SK-N-SH treated with all-trans-retinoic acid at 6 μM for 48 hours (cell line): ENCODE measurements at regions not wholly inside any gene's neighbourhood (a gene's known extent, or its start where the extent isn't known, plus 50 kb on each side); places are given as distances from the start of the nearest gene placed in this dataset.
A peak's percentile ranks its signal among the peaks of the same experiment; 100 is the strongest.

Source experiments
- ATAC-seq: fragments of 200-7000 bp; cut with Tn5 transposase; 3 replicates; pipeline ENCODE4 v1.9.1; 2020; ENCODE audit warnings: mild to moderate bottlenecking, moderate library complexity
- ARNTL ChIP-seq: fragments of 450-650 bp; formaldehyde crosslinking; IDR thresholded peaks from 2 replicates; pipeline ENCODE4 v1.5.0; 2020; ENCODE audit warnings: low read depth, mild to moderate bottlenecking, moderate library complexity, borderline replicate concordance
- CSDC2 ChIP-seq: fragments of 250-450 bp; sonication (Bioruptor Pico); IDR thresholded peaks from 2 replicates; pipeline ENCODE4 v1.5.0; 2020; ENCODE audit warnings: mild to moderate bottlenecking, moderate library complexity
- CSRNP3 ChIP-seq: fragments of 250-450 bp; sonication (Bioruptor Pico); IDR thresholded peaks from 2 replicates; pipeline ENCODE4 v1.5.1; 2021; ENCODE audit warnings: mild to moderate bottlenecking, moderate library complexity
- ESRRG ChIP-seq: fragments of 250-450 bp; sonication (Bioruptor Pico); IDR thresholded peaks from 2 replicates; pipeline ENCODE4 v1.6.1; 2021; ENCODE audit warnings: mild to moderate bottlenecking
- GLIS3 ChIP-seq: fragments of 250-450 bp; sonication (Bioruptor Pico); IDR thresholded peaks from 2 replicates; pipeline ENCODE4 v1.5.0; 2020; ENCODE audit warnings: mild to moderate bottlenecking, moderate library complexity
- ISL1 ChIP-seq: fragments of 250-450 bp; sonication (Bioruptor Pico); IDR thresholded peaks from 2 replicates; pipeline ENCODE4 v2.1.2; 2022; ENCODE audit warnings: mild to moderate bottlenecking, moderate library complexity
- OSR1 ChIP-seq: fragments of 250-450 bp; sonication (Bioruptor Pico); IDR thresholded peaks from 2 replicates; pipeline ENCODE4 v1.8.0; 2022; ENCODE audit warnings: moderate library complexity, mild to moderate bottlenecking, inconsistent platforms
- PATZ1 ChIP-seq: fragments of 250-450 bp; sonication (Bioruptor Pico); IDR thresholded peaks from 2 replicates; pipeline ENCODE4 v1.8.0; 2020; ENCODE audit warnings: mild to moderate bottlenecking, moderate library complexity, borderline replicate concordance
- RARB ChIP-seq: fragments of 250-450 bp; sonication (Bioruptor Pico); IDR thresholded peaks from 2 replicates; pipeline ENCODE4 v1.8.0; 2021; ENCODE audit warnings: mild to moderate bottlenecking, moderate library complexity
- SNAI2 ChIP-seq: fragments of 250-450 bp; sonication (Bioruptor Pico); IDR thresholded peaks from 2 replicates; pipeline ENCODE4 v1.5.0; 2020; ENCODE audit warnings: mild to moderate bottlenecking, moderate library complexity
- TSHZ2 ChIP-seq: fragments of 250-450 bp; sonication (Bioruptor Pico); IDR thresholded peaks from 2 replicates; pipeline ENCODE4 v1.5.0; 2020; ENCODE audit warnings: mild to moderate bottlenecking, moderate library complexity
- ZC3H10 ChIP-seq: fragments of 250-450 bp; sonication (Bioruptor Pico); IDR thresholded peaks from 2 replicates; pipeline ENCODE4 v1.5.1; 2021; ENCODE audit warnings: mild to moderate bottlenecking, moderate library complexity
- ZFP3 ChIP-seq: fragments of 250-450 bp; sonication (Bioruptor Pico); IDR thresholded peaks from 2 replicates; pipeline ENCODE4 v1.5.0; 2020; ENCODE audit warnings: mild to moderate bottlenecking, moderate library complexity
- ZFP30 ChIP-seq: fragments of 450-650 bp; formaldehyde crosslinking; IDR thresholded peaks from 2 replicates; pipeline ENCODE4 v1.5.0; 2022; ENCODE audit warnings: mild to moderate bottlenecking, moderate library complexity
- ZNF70 ChIP-seq: fragments of 450-650 bp; formaldehyde crosslinking; IDR thresholded peaks from 2 replicates; pipeline ENCODE4 v1.5.0; 2020; ENCODE audit warnings: mild to moderate bottlenecking, moderate library complexity
- TF ChIP-seq, protein P1 (sequence below): fragments of 250-450 bp; sonication (Bioruptor Pico); IDR thresholded peaks from 2 replicates; pipeline ENCODE4 v1.8.0; 2021; ENCODE audit warnings: low read depth, mild to moderate bottlenecking, moderate library complexity, borderline replicate concordance

DNA sequence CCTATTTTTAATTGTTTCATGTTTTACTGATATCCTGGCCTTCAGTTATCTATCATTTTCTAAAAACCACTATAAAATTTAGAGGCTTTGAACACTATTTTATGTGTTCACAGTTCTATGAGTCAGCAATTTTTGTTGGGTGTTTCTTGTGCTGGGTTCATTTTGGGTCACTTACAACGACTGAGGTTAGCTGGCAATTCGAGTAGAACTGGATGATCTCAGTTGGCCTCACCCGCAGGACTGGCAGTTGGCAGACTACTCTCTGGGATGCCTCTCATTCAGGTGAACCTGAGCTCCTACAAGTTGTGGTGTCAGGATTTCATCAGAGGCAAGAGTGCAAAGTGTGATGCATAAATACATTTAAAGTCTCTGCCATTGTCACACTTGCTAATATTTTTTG is 151.0 kb upstream of the PAPPA start (continued):
- TF ChIP-seq CSRNP3 (CRISPR knock-in tag) (no peak), TSHZ2 (CRISPR knock-in tag) (no peak)

- TF ChIP-seq TSHZ2 (CRISPR knock-in tag), result no peak
- no peak for TF ChIP-seq CSDC2
- TF ChIP-seq ARNTL, result no peak
- no peak for TF ChIP-seq ESRRG (CRISPR knock-in tag)
- no peak for TF ChIP-seq SNAI2 (CRISPR knock-in tag)
- TF ChIP-seq ZFP30 (CRISPR knock-in tag), result no peak
- TF ChIP-seq GLIS3 (CRISPR knock-in tag), result no peak
- TF ChIP-seq ZC3H10 (CRISPR knock-in tag), result no peak
- TF ChIP-seq RARB (CRISPR knock-in tag), result no peak
- TF ChIP-seq, protein P1, sequence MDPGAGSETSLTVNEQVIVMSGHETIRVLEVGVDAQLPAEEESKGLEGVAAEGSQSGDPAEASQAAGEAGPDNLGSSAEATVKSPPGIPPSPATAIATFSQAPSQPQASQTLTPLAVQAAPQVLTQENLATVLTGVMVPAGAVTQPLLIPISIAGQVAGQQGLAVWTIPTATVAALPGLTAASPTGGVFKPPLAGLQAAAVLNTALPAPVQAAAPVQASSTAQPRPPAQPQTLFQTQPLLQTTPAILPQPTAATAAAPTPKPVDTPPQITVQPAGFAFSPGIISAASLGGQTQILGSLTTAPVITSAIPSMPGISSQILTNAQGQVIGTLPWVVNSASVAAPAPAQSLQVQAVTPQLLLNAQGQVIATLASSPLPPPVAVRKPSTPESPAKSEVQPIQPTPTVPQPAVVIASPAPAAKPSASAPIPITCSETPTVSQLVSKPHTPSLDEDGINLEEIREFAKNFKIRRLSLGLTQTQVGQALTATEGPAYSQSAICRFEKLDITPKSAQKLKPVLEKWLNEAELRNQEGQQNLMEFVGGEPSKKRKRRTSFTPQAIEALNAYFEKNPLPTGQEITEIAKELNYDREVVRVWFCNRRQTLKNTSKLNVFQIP, result no peak
- TF ChIP-seq ZNF70, result no peak
- TF ChIP-seq PATZ1 (CRISPR knock-in tag), result no peak
Observed at GRCh38 chr9:116003397-116003796, 150.2 kb upstream of the PAPPA start.

DNA sequence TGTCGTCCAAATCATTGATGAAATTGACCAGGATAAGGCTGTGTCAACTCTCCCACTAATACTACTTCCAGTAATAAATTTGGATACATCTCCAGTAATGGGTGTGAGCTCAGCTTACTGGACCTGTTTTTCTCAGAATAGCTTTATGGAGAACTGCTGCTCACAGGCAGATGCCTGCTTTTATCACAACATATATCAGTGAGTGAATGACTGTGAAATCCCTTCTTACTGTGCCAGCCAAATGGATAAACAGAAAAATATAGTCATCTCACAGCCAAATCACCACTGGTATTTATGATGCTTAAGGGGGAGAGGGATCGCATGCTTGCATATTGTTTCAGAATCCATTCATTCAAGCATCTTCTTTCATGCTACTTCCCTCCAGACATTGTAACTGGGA is 148.4 kb upstream of the PAPPA start:
- peak; percentile 41 for TF ChIP-seq ISL1 (CRISPR knock-in tag)
- TF ChIP-seq ARNTL, result no peak
- no peak for ATAC-seq

More at GRCh38 chr9:116003397-116003796, 150.2 kb upstream of the PAPPA start:
- ATAC-seq, result no peak

DNA sequence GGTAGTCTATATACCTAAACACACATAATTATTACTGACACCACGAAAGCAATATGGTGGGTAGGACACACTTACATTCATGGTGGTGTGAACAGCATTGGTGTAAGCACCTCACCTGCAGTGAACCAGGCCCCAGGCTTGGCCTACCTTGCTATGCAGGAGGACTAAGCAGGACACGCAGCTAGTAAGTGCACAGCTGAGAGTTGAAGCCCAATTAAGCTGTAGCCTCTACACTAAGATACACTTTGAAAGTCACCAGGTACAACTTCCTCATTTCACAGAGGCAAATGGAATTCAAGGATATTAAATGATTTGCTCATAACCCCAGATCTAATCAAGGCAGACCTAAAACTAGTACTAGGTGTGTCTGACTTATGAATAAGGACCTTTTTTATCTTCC is 145.8 kb upstream of the PAPPA start:
- TF ChIP-seq ZC3H10 (CRISPR knock-in tag) (no peak), SNAI2 (CRISPR knock-in tag) (no peak), OSR1 (no peak), TSHZ2 (CRISPR knock-in tag) (no peak), ZFP3 (CRISPR knock-in tag) (no peak)
- ATAC-seq, result no peak
